Kidney (tissue), 13 donors: ENCODE measurements at regions not wholly inside any gene's neighbourhood (a gene's known extent, or its start where the extent isn't known, plus 50 kb on each side); places are given as distances from the start of the nearest gene placed in this dataset.
A peak's percentile ranks its signal among the peaks of the same experiment; 100 is the strongest.

Source experiments
- DNase-seq, 5 donors: peaks; one replicate each; pipeline ENCODE4 v3.0.0-alpha.2; 2013 to 2020
- FAIRE-seq: peaks from 2 replicates; lab custom pipeline; 2012; peaks lifted over from hg19 to GRCh38; lab: Jason Lieb, UNC
- H3K27ac ChIP-seq, 2 donors: one replicate each; pipeline ENCODE4 v1.7.0; 2013; ENCODE audit warnings: low read depth in 2 of 2, low read length in 2 of 2, inconsistent platforms in 1 of 2
- H3K27me3 ChIP-seq: one replicate; pipeline ENCODE4 v1.7.1; 2013; ENCODE audit warnings: low read length, inconsistent platforms; ENCODE audit not compliant: control insufficient read depth, insufficient read depth
- H3K36me3 ChIP-seq, 3 donors: one replicate each; pipeline versions ENCODE4 v1.7.0 to v1.7.1; 2013; ENCODE audit warnings: low read length in 3 of 3, control low read depth in 1 of 3, inconsistent platforms in 1 of 3; ENCODE audit not compliant: insufficient read depth in 3 of 3, control insufficient read depth in 2 of 3
- H3K4me1 ChIP-seq, 3 donors: one replicate each; pipeline versions ENCODE4 v1.7.0 to v1.7.1; 2013; ENCODE audit warnings: low read length in 3 of 3, inconsistent platforms in 1 of 3, low read depth in 1 of 3; ENCODE audit not compliant: control insufficient read depth in 2 of 3, insufficient read depth in 2 of 3
- H3K4me3 ChIP-seq, 3 donors: one replicate each; pipeline versions ENCODE4 v1.7.0 to v1.8.1; 2013; ENCODE audit warnings: low read length in 3 of 3, control low read depth in 1 of 3, inconsistent platforms in 1 of 3
- H3K9ac ChIP-seq, 3 donors: one replicate each; pipeline versions ENCODE4 v1.7.0 to v1.7.1; 2013; ENCODE audit warnings: low read length in 3 of 3, control low read depth in 1 of 3, inconsistent platforms in 1 of 3
- H3K9me3 ChIP-seq, 3 donors: one replicate each; pipeline versions ENCODE4 v1.7.0 to v1.7.1; 2013; ENCODE audit warnings: low read length in 3 of 3, control low read depth in 1 of 3, inconsistent platforms in 1 of 3; ENCODE audit not compliant: control insufficient read depth in 2 of 3, insufficient read depth in 1 of 3
- intact Hi-C: fragments of 100-400 bp; cut with DNase I; formaldehyde crosslinking; loops from one replicate; pipeline ENCODE4 v1.11.1; 2022
- TF ChIP-seq, protein P1 (sequence below): IDR thresholded peaks from 3 replicates; pipeline ENCODE4 v1.5.1; 2012; ENCODE audit warnings: mild to moderate bottlenecking, moderate library complexity, borderline replicate concordance; ENCODE audit not compliant: insufficient read depth; ENCODE audit errors: extremely low read depth
- donor health status: control.
- donor health status: control.
- donor health status: control.
- donor health status: control.
- donor health status: control.
- donor health status: DM: yes; HTN: yes; CAD: no.
- donor health status: Normal renal cell carcinoma (clear cell type).

DNA sequence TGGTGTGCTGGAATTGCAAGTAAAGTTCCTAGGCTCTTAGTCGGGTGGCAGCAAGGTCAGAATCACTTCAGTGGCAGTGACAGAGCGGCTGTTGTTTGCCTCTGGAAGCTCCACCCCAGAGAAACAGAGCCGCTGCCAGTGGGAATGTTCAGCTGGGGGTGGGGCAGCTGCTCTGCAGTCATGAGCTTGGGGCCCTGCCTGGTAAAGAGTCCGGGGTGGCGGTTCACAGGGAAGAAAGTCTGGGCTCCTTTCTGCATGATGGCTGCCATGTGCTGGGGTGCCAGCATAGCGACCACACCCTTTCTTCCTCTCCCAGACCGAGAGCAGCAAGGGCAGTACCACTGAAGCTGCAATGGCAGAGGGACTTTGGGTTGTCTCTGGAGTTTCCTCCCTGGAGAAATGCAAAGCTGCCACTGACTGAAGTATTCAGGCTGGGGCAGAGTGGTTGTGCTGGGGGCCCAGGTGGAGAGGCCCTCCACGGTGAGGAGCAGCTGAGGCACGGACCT, 108.8 kb upstream of the CENPE start:
- Histone ChIP-seq H3K9ac (no peak overlapping the region), H3K9me3 (peaks cover 0 to 2% (median 0%) of the 10 kb centered on the region in 3 donors), H3K4me1 (no peaks in the 10 kb centered on the region), H3K27me3 (no peaks in the 10 kb centered on the region), H3K4me3 (no peak overlapping the region), H3K36me3 (no peaks in the 10 kb centered on the region), H3K27ac (no peak overlapping the region)
- TF ChIP-seq, protein P1, sequence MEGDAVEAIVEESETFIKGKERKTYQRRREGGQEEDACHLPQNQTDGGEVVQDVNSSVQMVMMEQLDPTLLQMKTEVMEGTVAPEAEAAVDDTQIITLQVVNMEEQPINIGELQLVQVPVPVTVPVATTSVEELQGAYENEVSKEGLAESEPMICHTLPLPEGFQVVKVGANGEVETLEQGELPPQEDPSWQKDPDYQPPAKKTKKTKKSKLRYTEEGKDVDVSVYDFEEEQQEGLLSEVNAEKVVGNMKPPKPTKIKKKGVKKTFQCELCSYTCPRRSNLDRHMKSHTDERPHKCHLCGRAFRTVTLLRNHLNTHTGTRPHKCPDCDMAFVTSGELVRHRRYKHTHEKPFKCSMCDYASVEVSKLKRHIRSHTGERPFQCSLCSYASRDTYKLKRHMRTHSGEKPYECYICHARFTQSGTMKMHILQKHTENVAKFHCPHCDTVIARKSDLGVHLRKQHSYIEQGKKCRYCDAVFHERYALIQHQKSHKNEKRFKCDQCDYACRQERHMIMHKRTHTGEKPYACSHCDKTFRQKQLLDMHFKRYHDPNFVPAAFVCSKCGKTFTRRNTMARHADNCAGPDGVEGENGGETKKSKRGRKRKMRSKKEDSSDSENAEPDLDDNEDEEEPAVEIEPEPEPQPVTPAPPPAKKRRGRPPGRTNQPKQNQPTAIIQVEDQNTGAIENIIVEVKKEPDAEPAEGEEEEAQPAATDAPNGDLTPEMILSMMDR = no peak
- DNase-seq = peak; percentile 31 to 75 (median 69)
- intact Hi-C loops = no loop called here
- FAIRE-seq = no peak

DNA sequence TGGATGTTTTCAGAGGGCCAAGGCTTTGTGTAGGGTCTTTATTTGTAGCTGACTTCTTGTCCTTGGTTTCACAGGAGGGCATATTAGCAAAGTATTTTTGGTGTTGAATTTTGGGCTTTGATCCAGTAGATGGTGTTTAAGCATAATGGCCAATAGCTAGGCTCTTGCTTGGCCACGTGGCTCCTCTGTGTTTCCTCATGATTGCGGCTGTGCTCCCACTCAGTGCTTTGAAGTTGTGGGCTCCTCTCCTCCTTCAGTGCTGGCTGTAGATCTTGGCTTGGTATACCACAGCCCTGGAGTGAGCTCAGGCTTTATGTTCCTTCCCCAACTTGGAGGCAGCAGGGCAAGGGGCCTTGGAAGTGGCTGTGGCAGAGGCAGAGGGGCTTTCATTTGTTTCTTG, 107.2 kb upstream of the CENPE start:
- Histone ChIP-seq H3K27me3 (no peaks in the 10 kb centered on the region), H3K27ac (no peak overlapping the region), H3K4me3 (no peak overlapping the region), H3K9me3 (no peaks in the 10 kb centered on the region), H3K9ac (no peak overlapping the region), H3K4me1 (no peaks in the 10 kb centered on the region), H3K36me3 (no peaks in the 10 kb centered on the region)
- intact Hi-C loops = no loop called here
- FAIRE-seq = no peak
- no peak for DNase-seq
- TF ChIP-seq, protein P1 = no peak

DNA sequence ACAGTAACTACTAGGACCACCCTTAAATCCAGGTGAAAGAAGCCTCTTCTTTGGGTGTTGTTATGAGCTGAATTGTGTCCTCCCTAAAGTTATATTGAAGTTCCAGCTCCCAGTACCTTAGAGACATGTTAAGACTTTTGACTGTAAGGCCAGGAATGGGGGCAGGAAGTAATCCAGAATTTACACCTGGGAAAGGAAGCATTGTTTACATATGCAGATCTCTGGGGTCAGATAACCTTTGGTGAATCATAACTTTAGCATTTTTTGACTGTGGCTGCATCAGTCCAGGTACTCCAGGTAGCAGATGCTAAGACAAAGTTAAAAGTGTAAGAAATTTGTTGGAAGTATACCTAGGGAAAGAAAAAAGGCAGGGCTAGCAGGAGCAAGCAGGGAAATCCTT, 104.9 kb upstream of the CENPE start:
- Histone ChIP-seq H3K9ac (no peak overlapping the region), H3K9me3 (no peaks in the 10 kb centered on the region), H3K4me3 (no peak overlapping the region), H3K27me3 (no peaks in the 10 kb centered on the region), H3K27ac (no peak overlapping the region), H3K4me1 (no peaks in the 10 kb centered on the region), H3K36me3 (no peaks in the 10 kb centered on the region)
- FAIRE-seq = no peak
- TF ChIP-seq, protein P1 = no peak
- intact Hi-C loops = no loop called here
- no peak for DNase-seq

DNA sequence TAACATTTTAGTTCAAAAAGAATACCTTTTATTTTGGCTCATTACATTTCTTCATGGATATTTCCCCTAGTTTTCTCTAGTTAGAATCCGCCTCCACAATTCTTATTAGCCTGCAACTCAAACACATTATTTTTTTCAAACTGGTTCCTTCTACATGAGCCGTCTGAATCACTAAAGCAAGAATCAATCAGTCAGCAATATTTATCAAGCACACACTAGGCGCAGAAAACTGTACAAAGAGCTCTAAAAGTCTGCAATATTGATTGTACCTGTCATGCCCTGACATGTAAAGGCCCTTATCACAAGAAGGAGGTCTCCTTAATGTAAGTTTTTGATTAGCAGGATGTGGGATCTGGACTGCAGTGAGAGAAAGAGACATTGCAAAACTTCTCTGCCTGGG, 94.8 kb upstream of the CENPE start:
- TF ChIP-seq, protein P1 = no peak
- no peak for DNase-seq
- Histone ChIP-seq H3K27ac (no peak overlapping the region), H3K36me3 (no peaks in the 10 kb centered on the region), H3K4me3 (no peak overlapping the region), H3K4me1 (no peaks in the 10 kb centered on the region), H3K9ac (no peak overlapping the region), H3K9me3 (no peaks in the 10 kb centered on the region), H3K27me3 (no peaks in the 10 kb centered on the region)
- no peak for FAIRE-seq
- intact Hi-C loops = no loop called here
